ENCODE measurements at regions not wholly inside any gene's neighbourhood (a gene's known extent, or its start where the extent isn't known, plus 50 kb on each side); places are given as distances from the start of the nearest gene placed in this dataset.

DNA sequence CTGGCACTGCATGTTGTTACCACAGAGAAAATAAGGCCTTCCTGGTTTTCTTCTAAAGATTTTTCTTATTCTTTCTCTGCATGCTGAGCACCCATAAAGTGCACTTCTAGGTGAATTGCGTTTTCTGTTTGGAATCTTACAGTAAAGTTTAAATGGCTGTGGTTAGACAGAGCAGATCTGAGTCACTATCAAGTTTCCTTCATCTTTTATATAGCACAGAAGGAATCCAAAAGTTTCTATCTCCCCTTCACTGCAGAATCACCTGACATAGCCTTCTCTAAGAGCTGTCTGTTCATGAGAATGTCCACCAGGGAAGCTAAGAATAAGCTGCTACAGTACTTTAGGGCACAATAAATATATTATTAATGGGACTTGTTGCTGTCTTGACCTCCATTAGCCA, 455.5 kb upstream of the FAM241A start:
- H3K27me3 ChIP-seq (replicated peaks; ENCODE audit: insufficient read depth) = no peaks in the 10 kb centered on the region
- no peak overlapping the region for H3K27ac ChIP-seq
- WGBS = 0% methylated on average over 1 of the region's 1 CpG
- TF ChIP-seq POLR2AphosphoS5 (IDR thresholded peaks at IDR 0.05) (no peak), POLR2A (IDR thresholded peaks at IDR 0.05) (no peak), CTCF (IDR thresholded peaks at IDR 0.05) (no peak)
- H3K9me3 ChIP-seq = no peaks in the 10 kb centered on the region
- no peak for DNase-seq (ENCODE audit: low spot score)
- H3K4me1 ChIP-seq (replicated peaks) = no peaks in the 10 kb centered on the region
- intact Hi-C loops (cut with DNase I) = no loop called here
- H3K4me3 ChIP-seq = no peak overlapping the region
- H3K36me3 ChIP-seq = no peaks in the 10 kb centered on the region

GRCh38 chr4:111693758-111694157, 451.5 kb upstream of the FAM241A start:
- Histone ChIP-seq H3K4me3 (no peak overlapping the region), H3K4me1 (replicated peaks) (no peaks in the 10 kb centered on the region), H3K9me3 (no peaks in the 10 kb centered on the region), H3K27me3 (replicated peaks; ENCODE audit: insufficient read depth) (no peaks in the 10 kb centered on the region), H3K36me3 (no peaks in the 10 kb centered on the region), H3K27ac (no peak overlapping the region)
- DNase-seq (ENCODE audit: low spot score) = no peak
- TF ChIP-seq POLR2A (IDR thresholded peaks at IDR 0.05) (no peak), POLR2AphosphoS5 (IDR thresholded peaks at IDR 0.05) (no peak), CTCF (IDR thresholded peaks at IDR 0.05) (no peak)
- intact Hi-C loops (cut with DNase I) = no loop called here
- WGBS = 27% methylated on average over 2 of the region's 2 CpGs

DNA sequence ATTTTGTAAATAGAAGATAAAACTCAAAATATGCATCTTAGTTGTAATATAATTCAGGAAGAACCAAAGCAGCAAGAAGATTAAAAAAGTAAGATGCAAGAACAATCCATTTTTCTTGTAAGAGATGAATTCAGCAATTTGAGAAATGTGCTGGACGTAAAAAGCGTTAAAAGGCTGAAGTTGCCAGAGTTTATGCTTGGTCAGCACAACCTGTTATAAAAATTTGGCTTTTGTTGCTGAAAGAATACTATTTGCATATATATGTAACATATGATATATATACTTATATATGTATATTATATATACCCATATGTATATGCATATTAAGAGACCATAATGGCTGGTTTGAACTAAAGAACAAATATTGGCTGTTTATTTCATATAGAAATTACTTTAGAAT, 449.6 kb upstream of the FAM241A start:
- Histone ChIP-seq H3K27ac (no peak overlapping the region), H3K4me1 (replicated peaks) (no peaks in the 10 kb centered on the region), H3K27me3 (replicated peaks; ENCODE audit: insufficient read depth) (no peaks in the 10 kb centered on the region), H3K36me3 (no peaks in the 10 kb centered on the region), H3K4me3 (no peak overlapping the region), H3K9me3 (no peaks in the 10 kb centered on the region)
- TF ChIP-seq POLR2AphosphoS5 (IDR thresholded peaks at IDR 0.05) (no peak), CTCF (IDR thresholded peaks at IDR 0.05) (no peak), POLR2A (IDR thresholded peaks at IDR 0.05) (no peak)
- 88% methylated on average over 2 of the region's 2 CpGs for WGBS
- DNase-seq (ENCODE audit: low spot score) = no peak
- intact Hi-C loops (cut with DNase I) = no loop called here

- no peak overlapping the region for H3K27ac ChIP-seq
- no peak for DNase-seq (ENCODE audit: low spot score)
- H3K9me3 ChIP-seq = no peaks in the 10 kb centered on the region
- no peak overlapping the region for H3K4me3 ChIP-seq
- 32% methylated on average over 2 of the region's 2 CpGs for WGBS
- no peaks in the 10 kb centered on the region for H3K4me1 ChIP-seq (replicated peaks)
- TF ChIP-seq POLR2A (IDR thresholded peaks at IDR 0.05) = no peak
- H3K27me3 ChIP-seq (replicated peaks; ENCODE audit: insufficient read depth) = no peaks in the 10 kb centered on the region
- H3K36me3 ChIP-seq = no peaks in the 10 kb centered on the region
- intact Hi-C loops (cut with DNase I) = no loop called here
Observed at GRCh38 chr4:111696505-111696904, 448.7 kb upstream of the FAM241A start.

DNA sequence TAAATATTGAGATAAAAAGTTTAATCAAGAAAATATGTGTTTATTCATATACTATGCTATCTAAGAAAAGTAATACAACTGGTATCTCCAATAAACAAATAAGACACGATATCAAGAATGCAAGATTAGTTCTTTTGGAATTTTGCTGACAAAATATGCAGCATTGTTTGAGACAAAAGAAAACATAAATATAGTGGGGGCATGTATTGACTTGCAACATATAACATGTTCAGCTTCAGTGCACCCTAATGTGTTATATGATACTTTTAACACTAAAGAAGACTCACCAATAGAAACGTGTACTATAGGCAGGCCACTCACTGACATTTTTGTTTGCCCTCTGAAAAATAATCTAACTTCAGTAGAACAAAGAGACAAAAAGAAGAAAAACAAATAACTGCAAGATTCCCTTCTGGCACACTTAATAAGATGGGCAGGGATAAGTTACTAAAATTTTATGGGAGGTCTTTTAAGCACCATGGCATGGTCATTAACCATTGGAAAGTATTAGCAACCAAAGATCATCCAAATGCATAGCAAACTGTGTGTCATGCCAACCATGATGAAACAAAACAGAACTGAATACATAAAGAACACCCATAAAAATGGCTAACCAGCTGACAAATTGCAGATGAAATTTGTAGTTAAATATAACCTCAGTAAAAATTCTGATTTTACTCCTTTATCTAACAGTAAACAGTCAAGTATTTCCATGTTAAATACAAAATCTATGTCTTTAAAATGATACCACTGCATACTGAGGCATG, 447.9 kb upstream of the FAM241A start:
- no peak for DNase-seq (ENCODE audit: low spot score)
- Histone ChIP-seq H3K4me3 (no peak overlapping the region), H3K36me3 (no peaks in the 10 kb centered on the region), H3K27me3 (replicated peaks; ENCODE audit: insufficient read depth) (no peaks in the 10 kb centered on the region), H3K4me1 (replicated peaks) (no peaks in the 10 kb centered on the region), H3K9me3 (no peaks in the 10 kb centered on the region), H3K27ac (no peak overlapping the region)
- 18% methylated on average over 2 of the region's 2 CpGs for WGBS
- intact Hi-C loops (cut with DNase I) = no loop called here
- TF ChIP-seq POLR2A (IDR thresholded peaks at IDR 0.05) = no peak
- TF ChIP-seq CTCF (IDR thresholded peaks at IDR 0.05) = no peak
- TF ChIP-seq POLR2AphosphoS5 (IDR thresholded peaks at IDR 0.05) = no peak
